HepG2 (cell line): ENCODE measurements at regions not wholly inside any gene's neighbourhood (a gene's known extent, or its start where the extent isn't known, plus 50 kb on each side); places are given as distances from the start of the nearest gene placed in this dataset.

Experiments used
- ATAC-seq: fragments of 200-7000 bp; cut with Tn5 transposase; 3 replicates; pipeline ENCODE4 v1.9.1; 2020; ENCODE audit warnings: mild to moderate bottlenecking, moderate library complexity
- BruUV-seq: library from RNA; stranded (reverse); fragments of 400-500 nt; replicated peaks from 2 replicates; lab custom pipeline; 2021; lab: Mats Ljungman, UMichigan
- CTCF ChIA-PET: fragments of 300-600 bp; formaldehyde crosslinking; extraction: SDS; loops from one replicate; lab custom pipeline; 2021; ENCODE audit warnings: low total read pairs, inconsistent platforms, low intra/inter-chr PET ratio; lab: Yijun Ruan, JAX
- POLR2A ChIA-PET: fragments of 350-600 bp; sonication (Branson Sonifier 250); formaldehyde crosslinking; loops from one replicate; lab custom pipeline; 2020; ENCODE audit warnings: antibody characterized with exemption, inconsistent platforms; lab: Yijun Ruan, JAX
- DNase-seq: peaks from one replicate; pipeline ENCODE4 v3.0.0-alpha.2; 2015; ENCODE audit warnings: low spot score
- FAIRE-seq: peaks from 3 replicates; lab custom pipeline; 2011; peaks lifted over from hg19 to GRCh38; lab: Jason Lieb, UNC
- H2AFZ ChIP-seq: one replicate; pipeline ENCODE4 v1.6.1; 2011; ENCODE audit warnings: low read length, inconsistent platforms
- H3K27ac ChIP-seq: fragments of 300-600 bp; 3 replicates; pipeline ENCODE4 v1.8.0; 2011; ENCODE audit warnings: mixed run types, mild to moderate bottlenecking, mixed read lengths, low read length, inconsistent platforms; ENCODE audit not compliant: insufficient read depth; ENCODE audit errors: extremely low read length
- H3K27me3 ChIP-seq, 2 experiments: fragments of 200-600 bp in 1 of 2; 2 replicates in 1 of 2; 3 replicates in 1 of 2; pipeline versions ENCODE4 v1.6.0 to v1.8.0; 2011; ENCODE audit warnings: low read length in 2 of 2, mild to moderate bottlenecking in 2 of 2, moderate library complexity in 2 of 2, inconsistent platforms in 1 of 2; ENCODE audit not compliant: insufficient read depth in 2 of 2, control insufficient read depth in 1 of 2
- H3K36me3 ChIP-seq, 2 experiments: fragments of 200-600 bp in 1 of 2; replicated peaks in 1 of 2; 2 replicates in 1 of 2; 3 replicates in 1 of 2; pipeline versions ENCODE4 v1.5.1 to v1.8.0; 2011; ENCODE audit warnings: low read length in 2 of 2, inconsistent platforms in 1 of 2; ENCODE audit not compliant: insufficient read depth in 2 of 2, control insufficient read depth in 1 of 2
- H3K4me1 ChIP-seq: 2 replicates; pipeline ENCODE4 v1.5.1; 2012; ENCODE audit warnings: low read length, inconsistent platforms; ENCODE audit not compliant: insufficient read depth
- H3K4me2 ChIP-seq: 2 replicates; pipeline ENCODE4 v1.6.0; 2011; ENCODE audit warnings: low read depth, low read length, inconsistent platforms
- H3K4me3 ChIP-seq, 3 experiments: fragments of 200-600 bp in 1 of 3; sonication (generic), shearing (Covaris generic) in 1 of 3; replicated peaks in 1 of 3; 2 replicates each; pipeline ENCODE4 v1.5.1; 2011 to 2016; ENCODE audit warnings: low read length in 3 of 3, inconsistent platforms in 2 of 3, low read depth in 2 of 3, mild to moderate bottlenecking in 2 of 3, control low read depth in 1 of 3, mixed read lengths in 1 of 3; ENCODE audit not compliant: insufficient read depth in 1 of 3
- H3K79me2 ChIP-seq: one replicate; pipeline ENCODE4 v1.6.1; 2011; ENCODE audit warnings: low read length, inconsistent platforms; ENCODE audit not compliant: insufficient read depth
- H3K9ac ChIP-seq: 2 replicates; pipeline ENCODE4 v1.6.0; 2011; ENCODE audit warnings: mild to moderate bottlenecking, low read depth, low read length, inconsistent platforms; ENCODE audit not compliant: insufficient read depth
- H3K9me3 ChIP-seq: 2 replicates; pipeline ENCODE4 v1.5.1; 2012; ENCODE audit warnings: mild to moderate bottlenecking, low read length
- H4K20me1 ChIP-seq: 2 replicates; pipeline ENCODE4 v1.6.0; 2011; ENCODE audit warnings: inconsistent platforms, mild to moderate bottlenecking, low read length, moderate library complexity; ENCODE audit not compliant: insufficient read depth
- CENPT ChIP-seq: sonication (generic); formaldehyde crosslinking; IDR thresholded peaks from 2 replicates; pipeline ENCODE4 v1.8.0; 2022; ENCODE audit warnings: low read depth, mild to moderate bottlenecking, moderate library complexity, missing genetic modification reagents
- GATAD2A ChIP-seq: IDR thresholded peaks from 2 replicates; pipeline ENCODE4 v1.6.1; 2016
- THAP9 ChIP-seq: sonication (generic); formaldehyde crosslinking; IDR thresholded peaks from 2 replicates; pipeline ENCODE4; 2020; ENCODE audit warnings: missing genetic modification reagents, mild to moderate bottlenecking, borderline replicate concordance
- ZNF138 ChIP-seq: sonication (generic); formaldehyde crosslinking; IDR thresholded peaks from 2 replicates; pipeline ENCODE4 v1.5.0; 2020; ENCODE audit warnings: mild to moderate bottlenecking, low read depth, missing genetic modification reagents
- ZNF337 ChIP-seq: sonication (generic); formaldehyde crosslinking; IDR thresholded peaks from 2 replicates; pipeline ENCODE4 v1.5.1; 2020; ENCODE audit warnings: missing genetic modification reagents, low read depth, mild to moderate bottlenecking, borderline replicate concordance
- WGBS: methylation state at CpG from one replicate; pipeline ENCODE4 v1.1.6; 2017; ENCODE audit warnings: low lambda C conversion rate; 5-methylcytosine and 5-hydroxymethylcytosine counted together
- in situ Hi-C: cut with HindIII; loops from 2 replicates; pipeline ENCODE4 v1.10.0; 2017; ENCODE audit warnings: low pct_unique_long_range_greater_than_20kb; ENCODE audit not compliant: extremely low pct_ligation_motif_present
- intact Hi-C: fragments of 100-400 bp; cut with micrococcal nuclease; formaldehyde crosslinking; loops from one replicate; pipeline ENCODE4 v1.10.0; 2022; ENCODE audit not compliant: unreplicated experiment
- TF ChIP-seq, protein P1 (sequence below): fragments of 450-650 bp; IDR thresholded peaks from 2 replicates; pipeline ENCODE4 v1.6.1; 2016

DNA sequence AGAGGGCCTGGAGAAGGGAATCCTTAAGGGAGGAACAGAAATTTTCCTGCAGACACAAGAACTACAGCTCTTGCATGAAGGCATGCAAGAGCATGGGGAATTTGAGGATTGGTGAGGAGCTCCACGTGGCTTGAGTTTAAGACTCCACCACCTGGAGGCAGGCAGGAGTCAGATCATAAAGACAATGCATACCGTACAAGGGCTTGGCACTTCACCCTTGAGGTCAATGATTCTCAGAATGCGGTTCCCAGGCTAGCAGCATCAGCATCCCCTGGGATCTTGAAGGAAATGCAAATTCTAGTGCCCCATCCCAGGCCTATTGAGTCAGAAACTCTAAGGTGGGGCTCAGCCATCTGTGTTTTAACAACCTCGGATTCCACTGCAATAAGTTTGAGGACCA, 143.8 kb downstream of the C7orf25 start:
- in situ Hi-C loops (no loop called here), intact Hi-C loops (no loop called here)
- H3K79me2 ChIP-seq: no peaks in the 10 kb centered on the region
- FAIRE-seq (no peak), ATAC-seq (no peak), DNase-seq (no peak)
- BruUV-seq: no TSS peak
- H3K27ac ChIP-seq: no peak overlapping the region
- H3K4me1 ChIP-seq: no peaks in the 10 kb centered on the region
- H2AFZ ChIP-seq: no peak overlapping the region
- WGBS: 7% methylated on average over 2 of the region's 4 CpGs
- TF ChIP-seq CENPT (CRISPR knock-in tag): no peak
- TF ChIP-seq, protein P1, sequence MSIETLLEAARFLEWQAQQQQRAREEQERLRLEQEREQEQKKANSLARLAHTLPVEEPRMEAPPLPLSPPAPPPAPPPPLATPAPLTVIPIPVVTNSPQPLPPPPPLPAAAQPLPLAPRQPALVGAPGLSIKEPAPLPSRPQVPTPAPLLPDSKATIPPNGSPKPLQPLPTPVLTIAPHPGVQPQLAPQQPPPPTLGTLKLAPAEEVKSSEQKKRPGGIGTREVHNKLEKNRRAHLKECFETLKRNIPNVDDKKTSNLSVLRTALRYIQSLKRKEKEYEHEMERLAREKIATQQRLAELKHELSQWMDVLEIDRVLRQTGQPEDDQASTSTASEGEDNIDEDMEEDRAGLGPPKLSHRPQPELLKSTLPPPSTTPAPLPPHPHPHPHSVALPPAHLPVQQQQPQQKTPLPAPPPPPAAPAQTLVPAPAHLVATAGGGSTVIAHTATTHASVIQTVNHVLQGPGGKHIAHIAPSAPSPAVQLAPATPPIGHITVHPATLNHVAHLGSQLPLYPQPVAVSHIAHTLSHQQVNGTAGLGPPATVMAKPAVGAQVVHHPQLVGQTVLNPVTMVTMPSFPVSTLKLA: peak; percentile 26; the same call in 1 of the 2 replicates
- no peak overlapping the region for H3K9ac ChIP-seq
- CTCF ChIA-PET: no interaction called here
- POLR2A ChIA-PET: no interaction called here
- H3K4me3 ChIP-seq: no peak overlapping the region
- H3K27me3 ChIP-seq: no peaks in the 10 kb centered on the region; a peak in 1 of 5 replicates
- H4K20me1 ChIP-seq: no peaks in the 10 kb centered on the region
- no peak overlapping the region for H3K4me2 ChIP-seq
- H3K36me3 ChIP-seq: no peaks in the 10 kb centered on the region
- no peaks in the 10 kb centered on the region for H3K9me3 ChIP-seq

DNA sequence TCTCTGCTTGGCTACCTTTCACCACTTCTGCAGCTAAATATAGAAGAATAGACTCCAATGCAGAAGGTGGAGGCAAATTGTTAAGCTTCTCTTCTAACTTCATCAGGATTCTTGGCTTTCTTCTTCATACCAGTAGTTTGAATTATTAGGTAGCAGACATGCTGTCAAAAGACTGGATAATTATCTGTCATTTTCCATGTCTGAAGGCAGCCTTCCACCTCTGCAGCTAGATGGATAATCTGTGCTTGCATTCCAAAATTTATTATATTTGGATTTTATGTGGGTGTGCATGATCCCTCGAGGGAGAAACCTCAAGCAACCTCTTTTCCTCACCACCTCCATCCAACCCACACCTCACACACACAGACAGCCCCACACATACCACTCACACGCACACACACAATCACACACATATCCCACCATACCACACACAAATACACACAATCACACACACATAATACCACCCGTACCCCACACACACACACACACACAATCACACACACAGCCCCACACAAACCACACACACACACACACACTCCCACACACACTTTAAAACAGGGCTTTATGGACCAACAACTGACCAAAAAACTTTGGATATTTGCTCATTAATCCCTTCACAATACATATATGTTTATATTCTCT, 145.0 kb downstream of the C7orf25 start:
- CTCF ChIA-PET: no interaction called here

More for the DNA sequence above, 145.0 kb downstream of the C7orf25 start:
- in situ Hi-C loops: no loop called here
- Histone ChIP-seq H3K36me3 (no peaks in the 10 kb centered on the region), H2AFZ (no peak overlapping the region), H3K79me2 (no peaks in the 10 kb centered on the region), H3K4me1 (no peaks in the 10 kb centered on the region)
- no TSS peak for BruUV-seq
- intact Hi-C loops: no loop called here
- TF ChIP-seq ZNF337 (CRISPR knock-in tag) (no peak), THAP9 (CRISPR knock-in tag) (no peak), ZNF138 (no peak), GATAD2A (CRISPR knock-in tag) (no peak)
- TF ChIP-seq, all 625 proteins: peak for 0
- Histone ChIP-seq H3K27ac (no peak overlapping the region), H4K20me1 (no peaks in the 10 kb centered on the region), H3K4me3 (no peak overlapping the region), H3K4me2 (no peak overlapping the region), H3K27me3 (no peaks in the 10 kb centered on the region; a peak in 1 of 5 replicates), H3K9ac (no peak overlapping the region), H3K9me3 (no peaks in the 10 kb centered on the region)
- POLR2A ChIA-PET: no interaction called here
- WGBS: 2% methylated on average over 3 of the region's 3 CpGs
- no peak for ATAC-seq
- no peak for DNase-seq
- no peak for FAIRE-seq
